ENCODE measurements at regions not wholly inside any gene's neighbourhood (a gene's known extent, or its start where the extent isn't known, plus 50 kb on each side); places are given as distances from the start of the nearest gene placed in this dataset.
A peak's percentile ranks its signal among the peaks of the same experiment; 100 is the strongest.

GRCh38 chr12:115857160-115857920 lies 420.2 kb downstream of the MED13L start:
- no peak for DNase-seq

- no peak for DNase-seq
Measured at GRCh38 chr12:115852054-115852453, 425.4 kb downstream of the MED13L start.

- no peak for DNase-seq
Measured at GRCh38 chr12:115850957-115851356, 426.5 kb downstream of the MED13L start.

- DNase-seq, result no peak
Measured at GRCh38 chr12:115849262-115849943, 428.1 kb downstream of the MED13L start.

- DNase-seq, result no peak
Measured at GRCh38 chr12:115847398-115847797, 430.1 kb downstream of the MED13L start.

GRCh38 chr12:115846516-115846915 lies 431.0 kb downstream of the MED13L start:
- DNase-seq, result no peak

- DNase-seq, result no peak
Measured at GRCh38 chr12:115840159-115840558, 437.3 kb downstream of the MED13L start.

- DNase-seq, result no peak
Measured at GRCh38 chr12:115838952-115839351, 438.5 kb downstream of the MED13L start.

- DNase-seq, result no peak
Measured at GRCh38 chr12:115837220-115837619, 440.3 kb downstream of the MED13L start.

- no peak for DNase-seq
Measured at GRCh38 chr12:115835445-115835844, 442.0 kb downstream of the MED13L start.

- DNase-seq, result no peak
Measured at GRCh38 chr12:115833704-115834103, 443.8 kb downstream of the MED13L start.

GRCh38 chr12:115830633-115831032 lies 446.9 kb downstream of the MED13L start:
- no peak for DNase-seq

GRCh38 chr12:115830070-115830469 lies 447.4 kb downstream of the MED13L start:
- no peak for DNase-seq

- no peak for DNase-seq
Measured at GRCh38 chr12:115828168-115828567, 449.3 kb downstream of the MED13L start.

- DNase-seq, result no peak
Measured at GRCh38 chr12:115824936-115825602, 452.4 kb downstream of the MED13L start.

- no peak for DNase-seq
Measured at GRCh38 chr12:115823635-115824034, 453.9 kb downstream of the MED13L start.

GRCh38 chr12:115820656-115821055 lies 456.8 kb downstream of the MED13L start:
- no peak for DNase-seq

GRCh38 chr12:115818973-115819372 lies 458.5 kb downstream of the MED13L start:
- DNase-seq, result no peak

GRCh38 chr12:115817389-115817788 lies 460.1 kb downstream of the MED13L start:
- DNase-seq, result no peak

GRCh38 chr12:115815924-115816323 lies 461.6 kb downstream of the MED13L start:
- DNase-seq, result peak; percentile 11

GRCh38 chr12:115813256-115813655 lies 464.2 kb downstream of the MED13L start:
- DNase-seq, result no peak

- no peak for DNase-seq
Measured at GRCh38 chr12:115811929-115812328, 465.6 kb downstream of the MED13L start.

- DNase-seq, result no peak
Measured at GRCh38 chr12:115811045-115811444, 466.4 kb downstream of the MED13L start.
